GM21825 (cell line): ENCODE measurements at regions not wholly inside any gene's neighbourhood (a gene's known extent, or its start where the extent isn't known, plus 50 kb on each side); places are given as distances from the start of the nearest gene placed in this dataset.

ENCODE experiments used
- ATAC-seq: cut with Tn5 transposase; IDR thresholded peaks from one replicate; pipeline ENCODE4 v1.9.1; 2021; ENCODE audit warnings: mild to moderate bottlenecking, moderate library complexity; ENCODE audit not compliant: unreplicated experiment

DNA sequence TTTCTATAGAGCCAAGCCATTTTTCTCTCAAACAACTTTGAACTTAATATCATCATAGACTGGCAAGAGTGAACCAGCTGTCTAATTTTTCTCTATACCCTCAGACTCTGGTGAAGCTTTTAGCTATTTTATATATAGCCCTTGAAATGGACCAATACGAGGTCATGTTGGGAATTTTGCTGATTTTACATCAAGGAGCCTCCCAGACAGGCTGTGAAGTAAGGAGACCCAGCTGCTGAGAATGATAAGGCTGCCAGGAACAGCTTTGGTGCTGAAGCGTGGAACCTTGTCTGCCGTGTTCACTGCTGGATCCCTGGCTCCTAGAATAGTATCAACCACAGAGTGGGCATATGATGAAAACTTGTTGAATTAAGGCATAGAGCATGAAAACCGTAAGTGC lies 326.2 kb upstream of the NAV3 start:
- no peak for ATAC-seq

GRCh38 chr12:77500089-77500488 lies 330.6 kb upstream of the NAV3 start:
- no peak for ATAC-seq

GRCh38 chr12:77497647-77498046 lies 333.0 kb upstream of the NAV3 start:
- no peak for ATAC-seq

DNA sequence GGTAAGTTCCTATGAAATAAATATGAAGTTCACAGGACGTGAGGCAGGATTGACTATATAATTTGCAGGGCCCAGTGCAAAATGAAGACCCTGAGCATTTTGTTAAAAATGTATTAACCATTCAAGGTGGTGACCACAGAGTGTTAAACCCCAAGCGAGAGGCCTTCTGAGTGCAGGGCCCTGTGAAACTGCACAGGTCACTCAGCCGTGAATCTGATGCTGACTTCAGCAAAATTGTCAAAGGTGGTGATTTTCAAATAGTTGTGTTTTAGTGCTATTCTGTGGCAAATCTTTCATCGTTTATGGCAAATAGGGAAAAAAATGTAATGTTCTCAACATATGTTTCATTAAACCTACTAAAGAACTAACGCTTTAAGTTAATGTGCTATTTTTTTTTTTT lies 334.0 kb upstream of the NAV3 start:
- ATAC-seq = no peak

GRCh38 chr12:77494296-77494695 lies 336.4 kb upstream of the NAV3 start:
- ATAC-seq = no peak

DNA sequence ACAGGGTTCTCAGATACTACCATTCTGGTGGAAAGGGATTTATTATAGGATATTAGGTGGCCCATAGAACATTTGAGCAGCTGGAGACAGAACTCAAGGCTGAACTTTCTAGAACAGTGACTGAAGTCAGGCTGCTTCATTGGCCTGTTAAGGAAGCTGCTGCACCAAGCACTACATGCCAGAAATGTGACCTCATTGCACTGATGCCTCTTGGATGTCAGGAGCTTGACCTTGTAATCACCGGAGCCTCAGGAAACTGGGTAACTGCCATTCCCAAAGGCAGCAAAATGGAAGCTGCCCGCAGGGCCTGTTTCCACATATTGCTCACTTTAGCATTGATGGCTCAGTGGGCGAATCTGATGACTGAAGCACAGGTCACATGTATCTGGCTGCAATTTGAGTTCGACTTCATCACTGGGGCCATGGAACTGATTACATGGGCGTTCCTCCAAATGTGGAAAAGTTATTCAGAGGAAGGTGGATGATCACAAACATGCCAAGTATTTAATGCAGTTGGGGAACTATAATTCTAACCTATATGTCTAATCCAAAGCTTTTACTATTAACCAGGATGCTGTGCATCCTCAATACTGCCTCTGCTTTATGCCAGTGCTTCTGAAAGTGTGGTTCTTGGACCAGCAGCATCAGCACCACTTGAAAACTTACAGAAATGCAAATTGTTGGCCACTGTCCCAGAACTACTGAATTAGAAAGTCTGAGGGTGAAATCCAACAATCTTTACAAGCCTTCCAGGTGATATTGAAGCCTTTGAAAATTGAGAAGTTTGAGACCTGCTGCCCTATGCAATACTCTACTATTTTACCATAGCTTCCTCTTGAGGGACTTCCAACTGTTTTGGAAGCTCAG lies 337.2 kb upstream of the NAV3 start:
- ATAC-seq = no peak

DNA sequence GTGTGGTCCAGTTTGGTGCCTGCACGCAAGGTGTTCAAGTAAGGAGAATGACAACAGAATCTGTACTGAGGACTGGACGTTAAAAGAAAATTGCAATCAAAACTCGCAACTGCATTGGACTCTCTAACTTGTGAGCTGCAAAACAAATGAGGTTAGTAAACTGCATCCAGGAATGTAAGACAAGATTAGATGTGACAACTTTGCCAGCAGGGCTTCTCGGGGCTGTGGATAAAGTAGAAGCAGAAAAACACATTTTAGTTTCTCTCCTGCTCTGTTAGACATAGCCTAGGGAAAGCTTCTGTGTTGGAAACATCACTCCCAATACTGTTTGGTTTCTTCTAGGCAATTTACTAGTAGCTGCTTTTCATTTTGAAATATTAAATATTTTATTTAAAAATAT lies 338.2 kb upstream of the NAV3 start:
- no peak for ATAC-seq

GRCh38 chr12:77489331-77489970 lies 341.2 kb upstream of the NAV3 start:
- no peak for ATAC-seq

- ATAC-seq = no peak
These were observed 342.6 kb upstream of the NAV3 start for GRCh38 chr12:77488041-77488620.

GRCh38 chr12:77486872-77487271 lies 343.8 kb upstream of the NAV3 start:
- no peak for ATAC-seq

DNA sequence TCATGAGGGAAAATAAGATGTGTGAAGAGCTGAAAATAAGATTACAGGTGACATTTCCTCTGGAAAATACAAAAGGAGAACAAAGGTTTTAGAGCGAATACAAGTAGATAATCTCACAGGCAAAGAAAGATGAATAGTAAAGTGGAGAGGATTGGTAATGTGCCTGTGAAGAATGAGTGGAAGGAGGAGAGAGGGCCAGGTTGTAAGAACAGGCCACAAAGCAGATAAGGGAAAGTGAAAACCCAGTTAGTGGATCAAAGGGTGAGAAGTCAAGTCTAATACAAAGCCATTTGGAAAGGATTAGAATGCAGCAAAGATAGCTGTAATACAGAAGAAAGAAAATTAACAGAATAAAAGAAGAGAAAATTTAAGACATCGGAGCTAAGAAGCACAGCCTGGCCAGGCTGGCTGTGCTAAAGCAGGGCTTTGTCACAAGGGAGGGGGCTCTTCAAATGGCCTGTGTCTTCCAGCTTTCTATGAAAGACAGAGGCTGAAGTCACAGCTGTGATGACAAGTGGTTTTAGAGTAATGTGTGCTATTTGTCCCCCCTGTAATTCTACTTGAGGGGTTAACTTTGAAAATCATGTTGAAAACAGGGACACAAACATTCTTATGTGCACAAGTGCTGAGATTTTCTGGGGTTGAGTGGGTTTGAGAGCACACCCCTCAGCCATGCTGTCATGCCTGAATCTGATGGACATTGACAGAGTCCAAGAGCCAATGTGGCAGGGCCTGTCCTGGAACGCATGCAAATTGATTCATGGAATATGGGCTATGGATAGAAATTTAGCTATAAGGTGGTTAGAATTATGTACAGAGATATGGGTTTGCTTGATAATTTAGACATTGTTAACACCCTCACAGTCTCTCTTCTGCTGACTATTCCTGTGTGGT lies 344.5 kb upstream of the NAV3 start:
- ATAC-seq = no peak

DNA sequence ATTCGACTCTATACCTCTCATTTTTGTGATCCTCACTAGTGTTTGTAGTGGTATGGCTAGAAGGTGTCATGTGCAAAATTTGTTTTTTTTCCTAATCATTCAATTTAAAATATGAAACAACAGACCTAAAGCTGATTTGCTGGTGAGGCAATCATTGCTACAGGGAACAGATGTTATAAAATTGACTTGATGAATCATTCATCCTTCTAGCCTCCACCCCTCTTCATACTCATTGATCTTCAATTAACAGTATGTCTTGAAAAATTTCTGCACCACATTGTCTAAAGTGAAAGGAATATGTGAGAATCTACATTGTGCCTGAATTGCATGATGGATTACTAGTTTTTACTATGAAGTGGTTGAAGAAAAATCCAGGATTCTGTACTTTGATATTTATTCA lies 349.0 kb upstream of the NAV3 start:
- ATAC-seq = no peak

DNA sequence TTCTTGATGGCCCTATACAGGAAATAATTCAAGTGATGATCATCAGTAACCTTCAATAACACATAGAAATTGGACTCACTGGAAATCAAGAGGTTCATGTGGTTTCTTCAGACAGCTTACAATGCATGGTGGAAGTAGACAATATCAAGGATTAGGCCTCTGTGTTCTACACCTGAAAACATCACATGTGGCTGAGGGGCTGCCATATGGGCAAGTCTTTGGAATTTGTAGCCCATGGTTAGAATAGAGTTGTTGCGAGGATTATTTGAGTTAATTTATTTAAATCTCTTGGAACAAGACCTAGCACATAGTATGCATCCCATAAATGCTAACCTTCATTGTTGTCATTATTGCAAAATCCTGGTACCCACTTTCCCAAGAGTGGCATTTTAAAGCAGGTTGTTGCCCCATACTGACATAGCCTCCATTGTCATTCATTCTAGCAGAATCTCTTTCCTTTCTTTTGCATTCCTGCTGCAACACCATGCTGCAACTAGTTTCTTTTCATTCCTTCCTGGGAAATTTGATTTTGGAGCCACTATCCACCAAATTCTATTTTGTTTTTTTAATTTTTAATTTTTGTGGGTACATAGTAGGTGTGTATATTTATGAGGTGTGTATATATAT lies 352.7 kb upstream of the NAV3 start:
- ATAC-seq = no peak

- no peak for ATAC-seq
These were observed 358.9 kb upstream of the NAV3 start for GRCh38 chr12:77471801-77472200.

DNA sequence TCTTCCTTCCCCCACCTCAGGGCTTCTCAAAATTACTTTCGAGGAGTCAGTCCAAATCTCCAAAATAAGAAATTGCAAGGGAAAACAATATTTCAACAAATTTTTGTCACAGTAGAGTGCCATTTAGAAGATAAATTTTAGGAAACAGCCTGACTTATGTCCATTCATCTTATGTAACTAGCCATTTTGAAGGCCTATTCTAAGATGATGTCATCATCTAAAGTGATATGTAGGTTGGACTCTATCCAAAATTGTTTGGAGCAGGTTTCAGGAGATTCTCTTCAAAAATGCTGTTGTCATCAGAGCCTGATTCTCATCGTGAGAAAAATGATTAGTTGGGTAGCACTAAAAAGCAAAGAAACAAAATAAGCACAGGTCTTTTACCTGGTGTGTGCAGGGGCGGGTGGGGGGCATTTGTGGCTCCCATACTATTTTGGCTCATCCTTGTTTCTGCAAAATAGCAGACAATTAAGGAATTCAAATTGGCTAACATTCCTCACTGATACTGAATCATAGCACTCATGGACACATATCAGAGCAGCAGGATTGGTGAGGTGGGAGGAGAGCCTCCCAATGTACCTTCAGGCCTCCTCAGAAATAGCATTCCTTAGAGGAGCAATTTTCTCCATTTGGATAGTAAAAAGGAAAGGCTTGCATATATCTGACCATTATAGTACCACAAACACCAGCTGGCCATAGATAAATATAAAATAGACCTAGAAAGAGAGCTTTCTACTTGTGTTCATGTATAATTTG lies 360.9 kb upstream of the NAV3 start:
- no peak for ATAC-seq

GRCh38 chr12:77442633-77443032 lies 377.3 kb upstream of the E2F7 start:
- no peak for ATAC-seq

DNA sequence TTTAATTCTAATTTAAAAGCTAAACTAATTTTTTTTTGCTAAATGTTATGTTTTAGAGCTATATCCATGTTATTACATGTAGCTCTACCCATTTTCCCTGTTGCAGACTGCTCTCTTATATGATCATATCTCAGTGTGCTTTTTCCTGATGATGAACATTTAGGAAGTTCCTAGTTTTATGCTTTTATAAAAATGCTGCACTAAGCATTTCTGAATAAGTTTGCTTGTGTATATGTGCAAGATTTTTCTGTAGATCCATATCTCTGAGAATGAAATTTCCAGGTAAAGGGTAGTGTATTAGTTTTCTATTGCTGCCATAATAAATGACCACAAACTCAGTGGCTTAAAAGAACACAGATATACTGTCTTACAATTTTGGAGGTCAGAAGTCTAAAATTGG lies 374.4 kb upstream of the E2F7 start:
- no peak for ATAC-seq

DNA sequence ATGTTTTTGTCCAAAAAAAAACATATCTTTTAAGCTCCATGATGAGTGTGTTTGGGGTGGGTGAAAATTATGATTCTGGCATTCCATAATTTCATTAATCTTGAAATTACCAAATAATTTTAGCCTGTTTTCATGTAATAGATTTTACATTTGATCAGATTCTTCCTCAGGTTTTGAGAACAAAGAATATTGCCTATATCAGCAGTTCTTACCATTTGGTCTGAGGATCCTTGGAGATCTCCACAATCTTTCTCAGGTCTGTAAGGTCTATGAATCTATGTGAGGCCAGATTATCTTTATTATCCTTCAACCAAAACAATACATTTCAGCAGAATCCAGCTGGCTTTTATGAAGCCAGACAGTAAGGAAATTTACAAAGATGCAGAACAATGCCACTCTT lies 373.3 kb upstream of the E2F7 start:
- ATAC-seq = no peak

- no peak for ATAC-seq
These were observed 371.8 kb upstream of the E2F7 start for GRCh38 chr12:77437206-77437605.
